ENCODE measurements at regions not wholly inside any gene's neighbourhood (a gene's known extent, or its start where the extent isn't known, plus 50 kb on each side); places are given as distances from the start of the nearest gene placed in this dataset.

DNA sequence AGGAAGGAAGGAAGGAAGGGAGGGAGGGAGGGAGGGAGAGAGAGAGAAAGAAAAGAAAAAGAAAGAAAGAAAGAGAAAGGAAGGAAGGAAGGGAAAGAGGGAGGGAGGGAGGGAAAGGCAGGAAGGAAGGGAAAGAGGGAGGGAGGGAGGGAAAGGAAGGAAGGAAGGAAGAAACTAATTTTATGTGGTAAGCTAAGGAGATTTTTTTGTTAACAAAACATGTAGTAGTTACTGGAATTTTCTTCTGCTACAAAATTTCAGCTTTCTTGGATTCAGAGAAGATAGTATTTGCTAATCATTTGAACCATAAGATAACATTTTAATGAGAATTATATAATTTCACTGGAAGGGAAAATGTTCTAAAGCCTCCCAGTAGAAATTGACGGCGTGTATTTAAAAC lies 437.8 kb upstream of the DCN start:
- no peaks in the 10 kb centered on the region for H3K4me1 ChIP-seq (ENCODE audit: insufficient read depth)
- 69% methylated on average over 2 of the region's 2 CpGs for WGBS (ENCODE audit: low lambda C conversion rate, missing lambda C conversion rate)
- no peaks in the 10 kb centered on the region for H3K9me3 ChIP-seq (ENCODE audit: low read depth)
- no peaks in the 10 kb centered on the region for H3K36me3 ChIP-seq (replicated peaks; ENCODE audit: insufficient read depth, low read depth)
- no peak overlapping the region for H3K27ac ChIP-seq
- H4K20me1 ChIP-seq (ENCODE audit: insufficient read depth, poor library complexity, severe bottlenecking), result no peaks in the 10 kb centered on the region
- H3K27me3 ChIP-seq, result no peaks in the 10 kb centered on the region
- no peaks in the 10 kb centered on the region for H3K9me2 ChIP-seq (replicated peaks; ENCODE audit: insufficient read depth)
- TF ChIP-seq CTCF (IDR thresholded peaks at IDR 0.05; ENCODE audit: poor library complexity) (no peak), EZH2phosphoT487 (IDR thresholded peaks at IDR 0.05; ENCODE audit: low read depth, severe bottlenecking, unreplicated experiment) (no peak), EZH2 (IDR thresholded peaks at IDR 0.05; ENCODE audit: borderline replicate concordance) (no peak)
- no peak overlapping the region for H3K4me2 ChIP-seq
- no peak overlapping the region for H3K4me3 ChIP-seq
- DNase-seq (ENCODE audit: low spot score), result no peak
- H2AFZ ChIP-seq, result no peak overlapping the region
- H3K79me2 ChIP-seq, result no peaks in the 10 kb centered on the region

- no peaks in the 10 kb centered on the region for H3K36me3 ChIP-seq (replicated peaks; ENCODE audit: insufficient read depth, low read depth)
- no peaks in the 10 kb centered on the region for H3K79me2 ChIP-seq
- H3K4me1 ChIP-seq (ENCODE audit: insufficient read depth), result no peaks in the 10 kb centered on the region
- TF ChIP-seq EZH2phosphoT487 (IDR thresholded peaks at IDR 0.05; ENCODE audit: low read depth, severe bottlenecking, unreplicated experiment) (no peak), CTCF (IDR thresholded peaks at IDR 0.05; ENCODE audit: poor library complexity) (no peak), EZH2 (IDR thresholded peaks at IDR 0.05; ENCODE audit: borderline replicate concordance) (no peak)
- no peaks in the 10 kb centered on the region for H4K20me1 ChIP-seq (ENCODE audit: insufficient read depth, poor library complexity, severe bottlenecking)
- no peak overlapping the region for H3K4me2 ChIP-seq
- peak overlapping the region; percentile 5 for H3K27ac ChIP-seq
- no peaks in the 10 kb centered on the region for H3K9me2 ChIP-seq (replicated peaks; ENCODE audit: insufficient read depth)
- no peaks in the 10 kb centered on the region for H3K9me3 ChIP-seq (ENCODE audit: low read depth)
- no peak overlapping the region for H3K4me3 ChIP-seq
- DNase-seq (ENCODE audit: low spot score), result no peak
- H3K27me3 ChIP-seq, result no peaks in the 10 kb centered on the region
- 75% methylated on average over 2 of the region's 2 CpGs for whole genome bisulfite sequencing (ENCODE audit: low lambda C conversion rate, missing lambda C conversion rate)
- no peak overlapping the region for H2AFZ ChIP-seq
These were observed 435.7 kb upstream of the DCN start for GRCh38 chr12:91618281-91618680.

- no peak overlapping the region for H3K4me3 ChIP-seq
- no peaks in the 10 kb centered on the region for H3K36me3 ChIP-seq (replicated peaks; ENCODE audit: insufficient read depth, low read depth)
- H3K27me3 ChIP-seq, result no peaks in the 10 kb centered on the region
- H3K4me2 ChIP-seq, result no peak overlapping the region
- 88% methylated on average over 1 of the region's 1 CpG for WGBS (ENCODE audit: low lambda C conversion rate, missing lambda C conversion rate)
- no peak overlapping the region for H2AFZ ChIP-seq
- no peaks in the 10 kb centered on the region for H3K9me3 ChIP-seq (ENCODE audit: low read depth)
- H3K4me1 ChIP-seq (ENCODE audit: insufficient read depth), result no peaks in the 10 kb centered on the region
- DNase-seq (ENCODE audit: low spot score), result no peak
- no peaks in the 10 kb centered on the region for H4K20me1 ChIP-seq (ENCODE audit: insufficient read depth, poor library complexity, severe bottlenecking)
- peak overlapping the region; percentile 5 for H3K27ac ChIP-seq
- no peaks in the 10 kb centered on the region for H3K79me2 ChIP-seq
- H3K9me2 ChIP-seq (replicated peaks; ENCODE audit: insufficient read depth), result no peaks in the 10 kb centered on the region
- TF ChIP-seq CTCF (IDR thresholded peaks at IDR 0.05; ENCODE audit: poor library complexity) (no peak), EZH2phosphoT487 (IDR thresholded peaks at IDR 0.05; ENCODE audit: low read depth, severe bottlenecking, unreplicated experiment) (no peak), EZH2 (IDR thresholded peaks at IDR 0.05; ENCODE audit: borderline replicate concordance) (no peak)
These were observed 435.2 kb upstream of the DCN start for GRCh38 chr12:91617818-91618217.

- Histone ChIP-seq H3K27ac (no peak overlapping the region), H3K4me2 (no peak overlapping the region)
- 59% methylated on average over 2 of the region's 2 CpGs for WGBS (ENCODE audit: low lambda C conversion rate, missing lambda C conversion rate)
These were observed 433.8 kb upstream of the DCN start for GRCh38 chr12:91616416-91616815.

More at GRCh38 chr12:91616416-91616815, 433.8 kb upstream of the DCN start:
- H3K9me2 ChIP-seq (replicated peaks; ENCODE audit: insufficient read depth), result no peaks in the 10 kb centered on the region
- H3K79me2 ChIP-seq, result no peaks in the 10 kb centered on the region
- H2AFZ ChIP-seq, result no peak overlapping the region
- H3K4me1 ChIP-seq (ENCODE audit: insufficient read depth), result no peaks in the 10 kb centered on the region
- no peaks in the 10 kb centered on the region for H3K9me3 ChIP-seq (ENCODE audit: low read depth)
- no peaks in the 10 kb centered on the region for H4K20me1 ChIP-seq (ENCODE audit: insufficient read depth, poor library complexity, severe bottlenecking)
- TF ChIP-seq EZH2phosphoT487 (IDR thresholded peaks at IDR 0.05; ENCODE audit: low read depth, severe bottlenecking, unreplicated experiment) (no peak), CTCF (IDR thresholded peaks at IDR 0.05; ENCODE audit: poor library complexity) (no peak), EZH2 (IDR thresholded peaks at IDR 0.05; ENCODE audit: borderline replicate concordance) (no peak)
- H3K4me3 ChIP-seq, result no peak overlapping the region
- no peak for DNase-seq (ENCODE audit: low spot score)
- H3K36me3 ChIP-seq (replicated peaks; ENCODE audit: insufficient read depth, low read depth), result no peaks in the 10 kb centered on the region
- no peaks in the 10 kb centered on the region for H3K27me3 ChIP-seq

Data from hepatocyte (in vitro differentiated cells).